ENCODE measurements at regions not wholly inside any gene's neighbourhood (a gene's known extent, or its start where the extent isn't known, plus 50 kb on each side); places are given as distances from the start of the nearest gene placed in this dataset.

GRCh38 chr13:106625578-106625977 is 57.6 kb upstream of the ARGLU1 start:
- DNase-seq, result no peak

GRCh38 chr13:106623799-106624460 is 56.0 kb upstream of the ARGLU1 start:
- DNase-seq, result no peak

GRCh38 chr13:106621833-106622232 is 53.9 kb upstream of the ARGLU1 start:
- no peak for DNase-seq

GRCh38 chr13:106619688-106620555 is 52.0 kb upstream of the ARGLU1 start:
- DNase-seq, result peak; percentile 86 to 88

All from Kasumi-1 (cell line).